OCI-LY3 (cell line): ENCODE measurements at regions not wholly inside any gene's neighbourhood (a gene's known extent, or its start where the extent isn't known, plus 50 kb on each side); places are given as distances from the start of the nearest gene placed in this dataset.

Experiments
- H2AFZ ChIP-seq: fragments of 200-600, 300-600 bp; shearing (Covaris generic); 2 replicates; pipeline ENCODE4 v1.6.0; 2014; ENCODE audit warnings: antibody characterized with exemption, low read depth, low read length
- H3K27ac ChIP-seq: fragments of 200-600, 300-600 bp; sonication (generic); 2 replicates; pipeline ENCODE4 v1.5.1; 2014; ENCODE audit warnings: mild to moderate bottlenecking, low read length, moderate library complexity, mixed read lengths
- H3K27me3 ChIP-seq: fragments of 200-600, 300-600 bp; sonication (generic); 2 replicates; pipeline ENCODE4 v1.6.1; 2014; ENCODE audit warnings: low read depth, low read length, mixed read lengths
- H3K36me3 ChIP-seq: fragments of 200-600, 300-600 bp; sonication (generic); replicated peaks from 2 replicates; pipeline ENCODE3; 2014; ENCODE audit warnings: low read depth, low read length, mixed read lengths
- H3K4me1 ChIP-seq: fragments of 300-600, 200-600 bp; sonication (generic); 2 replicates; pipeline ENCODE4 v1.6.1; 2014; ENCODE audit warnings: low read length, mixed read lengths
- H3K4me2 ChIP-seq: fragments of 200-600, 300-600 bp; sonication (generic); 2 replicates; pipeline ENCODE4 v1.6.1; 2014; ENCODE audit warnings: low read length, mixed read lengths
- H3K4me3 ChIP-seq: fragments of 300-600, 200-600 bp; sonication (generic); 2 replicates; pipeline ENCODE4 v1.5.1; 2014; ENCODE audit warnings: antibody characterized with exemption, mild to moderate bottlenecking, low read length, moderate library complexity
- H3K79me2 ChIP-seq: fragments of 300-600, 200-600 bp; shearing (Covaris generic); 2 replicates; pipeline ENCODE4 v1.6.1; 2014; ENCODE audit warnings: mild to moderate bottlenecking, low read length, mixed read lengths
- H3K9ac ChIP-seq: fragments of 300-600, 200-600 bp; shearing (Covaris generic); 2 replicates; pipeline ENCODE4 v1.6.0; 2014; ENCODE audit warnings: mild to moderate bottlenecking, low read length, moderate library complexity
- H3K9me3 ChIP-seq: fragments of 200-600, 300-600 bp; shearing (Covaris generic); 2 replicates; pipeline ENCODE4 v1.6.1; 2014; ENCODE audit warnings: low read length, mixed read lengths; ENCODE audit not compliant: insufficient read depth
- H4K20me1 ChIP-seq: fragments of 200-600, 300-600 bp; sonication (generic); 2 replicates; pipeline ENCODE4 v1.6.1; 2016; ENCODE audit warnings: low read length, mixed read lengths; ENCODE audit not compliant: insufficient read depth
- EZH2phosphoT487 ChIP-seq: fragments of 200-600 bp; shearing (Covaris generic); IDR thresholded peaks from 2 replicates; pipeline ENCODE4 v1.6.1; 2018; ENCODE audit warnings: antibody characterized with exemption, mixed run types, low read depth
- TF ChIP-seq, protein P1 (sequence below): fragments of 200-600, 300-600 bp; sonication (generic); IDR thresholded peaks from 2 replicates; pipeline ENCODE4 v1.5.1; 2014; ENCODE audit warnings: antibody characterized with exemption, low read length, low read depth

DNA sequence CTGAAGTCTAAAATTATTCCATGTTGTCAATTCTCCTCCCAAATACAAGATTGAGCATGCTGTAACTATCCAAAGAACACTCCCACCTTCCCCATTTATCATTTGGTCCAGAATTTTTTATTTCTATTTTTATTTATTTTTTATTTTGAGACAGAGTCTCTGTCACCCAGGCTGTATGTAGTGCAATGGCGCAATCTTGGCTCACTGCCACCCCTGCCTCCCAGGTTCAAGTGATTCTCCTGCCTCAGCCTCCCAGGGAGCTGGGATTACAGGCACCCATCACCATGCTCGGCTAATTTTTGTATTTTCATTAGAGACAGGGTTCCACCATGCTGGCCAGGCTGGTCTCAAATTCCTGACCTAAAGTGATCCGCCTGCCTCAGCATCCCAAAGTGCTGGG lies 306.8 kb downstream of the KLF12 start:
- no peak overlapping the region for H3K27ac ChIP-seq
- no peak overlapping the region for H3K4me3 ChIP-seq
- no peaks in the 10 kb centered on the region for H3K36me3 ChIP-seq
- no peaks in the 10 kb centered on the region for H3K79me2 ChIP-seq
- H3K9ac ChIP-seq, result no peak overlapping the region
- no peaks in the 10 kb centered on the region for H3K9me3 ChIP-seq
- no peaks in the 10 kb centered on the region for H4K20me1 ChIP-seq
- H3K4me1 ChIP-seq, result no peaks in the 10 kb centered on the region
- H3K4me2 ChIP-seq, result no peak overlapping the region
- H2AFZ ChIP-seq, result no peak overlapping the region
- no peaks in the 10 kb centered on the region for H3K27me3 ChIP-seq
- TF ChIP-seq, protein P1, sequence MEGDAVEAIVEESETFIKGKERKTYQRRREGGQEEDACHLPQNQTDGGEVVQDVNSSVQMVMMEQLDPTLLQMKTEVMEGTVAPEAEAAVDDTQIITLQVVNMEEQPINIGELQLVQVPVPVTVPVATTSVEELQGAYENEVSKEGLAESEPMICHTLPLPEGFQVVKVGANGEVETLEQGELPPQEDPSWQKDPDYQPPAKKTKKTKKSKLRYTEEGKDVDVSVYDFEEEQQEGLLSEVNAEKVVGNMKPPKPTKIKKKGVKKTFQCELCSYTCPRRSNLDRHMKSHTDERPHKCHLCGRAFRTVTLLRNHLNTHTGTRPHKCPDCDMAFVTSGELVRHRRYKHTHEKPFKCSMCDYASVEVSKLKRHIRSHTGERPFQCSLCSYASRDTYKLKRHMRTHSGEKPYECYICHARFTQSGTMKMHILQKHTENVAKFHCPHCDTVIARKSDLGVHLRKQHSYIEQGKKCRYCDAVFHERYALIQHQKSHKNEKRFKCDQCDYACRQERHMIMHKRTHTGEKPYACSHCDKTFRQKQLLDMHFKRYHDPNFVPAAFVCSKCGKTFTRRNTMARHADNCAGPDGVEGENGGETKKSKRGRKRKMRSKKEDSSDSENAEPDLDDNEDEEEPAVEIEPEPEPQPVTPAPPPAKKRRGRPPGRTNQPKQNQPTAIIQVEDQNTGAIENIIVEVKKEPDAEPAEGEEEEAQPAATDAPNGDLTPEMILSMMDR, result no peak
- TF ChIP-seq EZH2phosphoT487, result no peak

DNA sequence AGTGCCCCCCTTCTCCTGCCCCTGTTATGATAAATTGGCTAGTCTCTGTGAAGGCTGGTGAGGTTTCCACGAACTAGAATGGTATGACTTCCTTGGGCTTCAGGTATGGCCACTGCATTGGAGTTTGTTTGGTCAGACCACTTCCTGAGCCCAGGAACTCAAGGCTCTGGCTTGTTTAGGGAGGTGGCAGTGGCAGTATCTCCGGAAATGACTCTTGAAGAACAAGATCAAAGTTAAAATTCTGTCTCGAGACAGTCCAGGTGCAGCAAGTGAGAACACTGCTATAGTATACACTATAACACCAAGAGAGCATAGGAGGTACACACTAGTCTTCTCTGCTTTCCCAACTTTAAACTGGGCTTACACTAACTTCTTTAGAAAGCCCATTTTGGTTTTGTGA lies 309.1 kb downstream of the KLF12 start:
- H3K79me2 ChIP-seq, result no peaks in the 10 kb centered on the region
- H3K4me3 ChIP-seq, result no peak overlapping the region
- H3K9ac ChIP-seq, result no peak overlapping the region
- H3K4me2 ChIP-seq, result no peak overlapping the region
- no peaks in the 10 kb centered on the region for H3K9me3 ChIP-seq
- H4K20me1 ChIP-seq, result no peaks in the 10 kb centered on the region
- TF ChIP-seq, protein P1, result no peak
- no peak for TF ChIP-seq EZH2phosphoT487
- no peak overlapping the region for H2AFZ ChIP-seq
- H3K27ac ChIP-seq, result no peak overlapping the region
- peaks cover 11% of the 10 kb centered on the region for H3K4me1 ChIP-seq
- H3K36me3 ChIP-seq, result no peaks in the 10 kb centered on the region
- H3K27me3 ChIP-seq, result no peaks in the 10 kb centered on the region

DNA sequence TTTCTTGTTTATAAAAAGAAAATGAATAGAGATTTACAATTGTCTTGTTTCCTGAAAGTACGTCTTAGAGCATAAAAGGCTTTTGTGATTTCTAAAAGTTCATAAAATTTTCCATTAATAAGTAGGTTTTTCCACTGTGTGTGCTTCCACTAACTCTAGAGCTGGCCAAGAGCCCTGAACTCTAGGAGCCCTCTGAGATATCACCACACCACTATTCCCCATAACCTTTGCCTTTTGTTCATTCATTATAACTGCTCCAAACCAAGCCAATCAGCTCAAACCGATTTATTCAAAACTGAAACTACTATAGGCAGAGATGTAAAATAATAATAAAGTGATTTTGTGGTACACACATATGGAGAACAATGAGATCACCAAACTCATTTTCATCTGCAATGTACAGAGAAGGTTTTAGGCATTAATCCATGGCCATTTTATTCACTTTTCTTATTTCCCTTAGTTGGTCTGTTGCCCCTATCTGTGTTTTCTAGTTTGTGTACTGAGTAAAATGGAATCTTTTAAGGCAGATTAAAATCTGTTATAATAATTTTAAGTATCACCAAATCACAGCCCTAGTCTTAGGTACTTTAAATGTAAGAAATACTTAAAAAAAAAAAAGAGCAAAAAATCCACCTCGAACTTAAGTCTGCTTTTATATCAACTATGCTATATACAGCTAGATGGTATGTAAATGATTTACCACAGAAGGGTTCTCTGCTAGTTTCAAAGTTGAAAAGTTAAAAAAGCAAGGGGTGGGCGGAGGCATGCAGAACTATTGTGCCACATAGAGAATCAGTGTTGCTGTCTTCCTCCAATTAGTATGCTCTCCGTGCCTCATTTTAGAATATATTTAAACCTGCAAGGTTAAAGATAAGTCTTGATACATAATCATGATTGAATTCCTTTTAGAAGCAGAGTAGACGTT lies 311.3 kb downstream of the KLF12 start:
- Histone ChIP-seq H2AFZ (no peak overlapping the region), H3K4me1 (peaks cover 11% of the 10 kb centered on the region), H3K36me3 (no peaks in the 10 kb centered on the region), H4K20me1 (no peaks in the 10 kb centered on the region), H3K27ac (no peak overlapping the region), H3K4me2 (no peak overlapping the region), H3K79me2 (no peaks in the 10 kb centered on the region), H3K9ac (no peak overlapping the region), H3K9me3 (no peaks in the 10 kb centered on the region), H3K27me3 (no peaks in the 10 kb centered on the region), H3K4me3 (no peak overlapping the region)
- TF ChIP-seq EZH2phosphoT487, result no peak
- TF ChIP-seq, protein P1, result no peak

DNA sequence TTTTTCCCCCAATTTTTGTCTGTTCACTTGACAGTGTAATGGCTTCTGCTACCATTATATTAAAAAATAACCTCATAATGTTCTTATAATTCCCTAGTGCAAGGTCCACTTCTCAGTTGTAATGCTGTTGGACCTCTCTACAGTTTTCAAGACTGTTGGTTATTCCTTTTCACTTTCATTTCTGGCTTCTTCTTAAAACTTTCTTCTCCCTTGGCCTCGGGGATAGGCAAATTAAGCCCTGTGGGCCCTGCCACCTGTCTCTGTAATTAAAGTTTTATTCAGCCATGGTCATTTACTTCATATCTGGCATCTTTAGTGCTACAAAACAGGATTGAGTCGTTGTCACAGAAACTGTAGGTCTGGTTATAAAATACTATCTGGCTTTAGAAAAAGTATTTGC lies 313.5 kb downstream of the KLF12 start:
- Histone ChIP-seq H3K9ac (no peak overlapping the region), H3K4me3 (no peak overlapping the region), H3K79me2 (no peaks in the 10 kb centered on the region), H3K27me3 (no peaks in the 10 kb centered on the region), H4K20me1 (no peaks in the 10 kb centered on the region), H3K27ac (no peak overlapping the region), H3K4me1 (peaks cover 11% of the 10 kb centered on the region), H3K4me2 (no peak overlapping the region), H3K9me3 (no peaks in the 10 kb centered on the region), H2AFZ (no peak overlapping the region), H3K36me3 (no peaks in the 10 kb centered on the region)
- TF ChIP-seq EZH2phosphoT487, result no peak
- TF ChIP-seq, protein P1, result no peak
